ENCODE measurements at regions not wholly inside any gene's neighbourhood (a gene's known extent, or its start where the extent isn't known, plus 50 kb on each side); places are given as distances from the start of the nearest gene placed in this dataset.

- DNase-seq (ENCODE audit: low read depth in 2 of 3, low spot score in 2 of 3), result no peak
Observed at GRCh38 chr11:43602670-43603069, 77.9 kb upstream of the HSD17B12 start.

- DNase-seq (ENCODE audit: low read depth in 2 of 3, low spot score in 2 of 3), result no peak
Observed at GRCh38 chr11:43614214-43614613, 66.3 kb upstream of the HSD17B12 start.

- DNase-seq (ENCODE audit: low read depth in 2 of 3, low spot score in 2 of 3), result no peak
Observed at GRCh38 chr11:43619863-43620505, 60.6 kb upstream of the HSD17B12 start.

GRCh38 chr11:43626798-43627197 lies 53.7 kb upstream of the HSD17B12 start:
- DNase-seq (ENCODE audit: low read depth in 2 of 3, low spot score in 2 of 3), result no peak

Measured in activated CD8-positive, alpha-beta memory T cell treated with anti-CD3 and anti-CD28 coated beads for 48 hours (primary cell).